Esophagus squamous epithelium (tissue), 5 donors: ENCODE measurements at regions not wholly inside any gene's neighbourhood (a gene's known extent, or its start where the extent isn't known, plus 50 kb on each side); places are given as distances from the start of the nearest gene placed in this dataset.

Experiments used
- DNase-seq: peaks from one replicate; lab custom pipeline; 2025; lab: John Stamatoyannopoulos, UW
- H3K27ac ChIP-seq, 4 donors: fragments of 200-600 bp; sonication (generic); one replicate each; pipeline ENCODE4 v1.5.1; 2016 to 2019; ENCODE audit warnings: mild to moderate bottlenecking in 1 of 4
- H3K27me3 ChIP-seq, 4 donors: fragments of 200-600 bp; sonication (generic); 1 replicate in 3 of 4; 2 replicates in 1 of 4; pipeline versions ENCODE4 v1.5.1 to v1.6.0; 2017 to 2021; ENCODE audit warnings: antibody characterized with exemption in 1 of 4
- H3K36me3 ChIP-seq, 3 donors: fragments of 200-600 bp; sonication (generic); one replicate each; pipeline ENCODE4 v1.5.1; 2016 to 2019
- H3K4me1 ChIP-seq, 3 donors: fragments of 200-600 bp; sonication (generic); one replicate each; pipeline ENCODE4 v1.5.1; 2017 to 2019
- H3K4me3 ChIP-seq, 4 donors: fragments of 200-600 bp; sonication (generic); 1 replicate in 3 of 4; 2 replicates in 1 of 4; pipeline ENCODE4 v1.5.1; 2016 to 2019; ENCODE audit warnings: mild to moderate bottlenecking in 2 of 4, moderate library complexity in 1 of 4
- H3K9me3 ChIP-seq, 3 donors: fragments of 200-600 bp; sonication (generic); one replicate each; pipeline ENCODE4 v1.5.1; 2016 to 2019
- POLR2A ChIP-seq, 4 donors: fragments of 450-650 bp; IDR thresholded peaks; one replicate each; pipeline ENCODE4 v1.6.1; 2017; ENCODE audit warnings: antibody characterized with exemption in 4 of 4, mild to moderate bottlenecking in 4 of 4, moderate library complexity in 3 of 4
- WGBS, 2 donors: methylation state at CpG; one replicate each; pipeline ENCODE4 v1.1.5; 2018; 5-methylcytosine and 5-hydroxymethylcytosine counted together
- intact Hi-C: fragments of 100-400 bp; cut with DNase I; formaldehyde crosslinking; loops from one replicate; pipeline ENCODE4 v1.15.0; 2022
- TF ChIP-seq, protein P1 (sequence below), 6 experiments: fragments of 450-650 bp in 4 of 6; fragments of 200-600 bp in 2 of 6; sonication (generic) in 2 of 6; IDR thresholded peaks; one replicate each; pipeline ENCODE4 v1.5.1; 2016 to 2019; ENCODE audit warnings: antibody characterized with exemption in 6 of 6, mild to moderate bottlenecking in 4 of 6, moderate library complexity in 4 of 6
- donor health status: DM: yes; HTN: yes; CAD: no.

DNA sequence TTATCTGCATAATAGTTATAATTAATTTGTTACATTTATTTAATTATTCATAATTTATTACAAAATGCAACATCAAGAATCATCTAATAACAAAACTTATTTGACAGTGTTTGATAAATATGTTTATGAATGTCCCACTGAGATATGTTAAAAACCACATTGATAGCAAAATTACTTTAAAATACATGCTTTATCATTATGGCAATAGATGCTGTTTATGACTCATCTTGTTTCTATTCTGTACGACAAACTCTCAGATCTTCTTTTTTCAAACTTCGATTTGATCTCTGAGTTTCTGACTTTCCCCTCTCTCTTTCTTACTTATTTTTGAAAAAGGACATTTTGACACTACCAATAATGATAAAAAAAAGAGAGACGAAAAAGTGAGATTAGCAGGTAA lies 56.8 kb upstream of the LRRK2 start:
- no peak overlapping the region for H3K4me3 ChIP-seq

DNA sequence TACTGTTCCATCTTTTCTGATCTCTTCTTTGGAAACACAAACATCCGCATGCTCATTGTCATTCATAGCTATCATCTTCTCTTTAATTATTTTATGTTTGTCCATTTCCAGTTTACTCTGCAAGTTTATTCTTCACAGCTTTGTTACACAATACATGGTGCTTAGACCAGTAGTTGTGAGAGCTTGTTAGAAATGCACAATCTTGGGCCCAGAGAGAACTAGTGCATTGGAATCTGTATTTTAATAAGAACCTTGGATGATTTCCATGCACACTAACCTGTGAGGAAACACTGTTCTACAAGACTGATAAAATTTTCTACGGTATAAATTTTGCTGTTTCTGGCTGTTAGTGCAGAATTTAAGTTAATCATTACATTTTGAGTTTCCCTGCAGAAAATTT lies 59.3 kb upstream of the SLC2A13 start:
- no peaks in the 10 kb centered on the region for H3K27me3 ChIP-seq
- no peak for DNase-seq
- no peaks in the 10 kb centered on the region for H3K36me3 ChIP-seq
- H3K9me3 ChIP-seq: no peaks in the 10 kb centered on the region
- no peaks in the 10 kb centered on the region for H3K4me1 ChIP-seq
- WGBS, 2 donors: 89% methylated on average over 2 of the region's 2 CpGs
- TF ChIP-seq POLR2A (IDR thresholded peaks at IDR 0.05): no peak
- TF ChIP-seq, protein P1, sequence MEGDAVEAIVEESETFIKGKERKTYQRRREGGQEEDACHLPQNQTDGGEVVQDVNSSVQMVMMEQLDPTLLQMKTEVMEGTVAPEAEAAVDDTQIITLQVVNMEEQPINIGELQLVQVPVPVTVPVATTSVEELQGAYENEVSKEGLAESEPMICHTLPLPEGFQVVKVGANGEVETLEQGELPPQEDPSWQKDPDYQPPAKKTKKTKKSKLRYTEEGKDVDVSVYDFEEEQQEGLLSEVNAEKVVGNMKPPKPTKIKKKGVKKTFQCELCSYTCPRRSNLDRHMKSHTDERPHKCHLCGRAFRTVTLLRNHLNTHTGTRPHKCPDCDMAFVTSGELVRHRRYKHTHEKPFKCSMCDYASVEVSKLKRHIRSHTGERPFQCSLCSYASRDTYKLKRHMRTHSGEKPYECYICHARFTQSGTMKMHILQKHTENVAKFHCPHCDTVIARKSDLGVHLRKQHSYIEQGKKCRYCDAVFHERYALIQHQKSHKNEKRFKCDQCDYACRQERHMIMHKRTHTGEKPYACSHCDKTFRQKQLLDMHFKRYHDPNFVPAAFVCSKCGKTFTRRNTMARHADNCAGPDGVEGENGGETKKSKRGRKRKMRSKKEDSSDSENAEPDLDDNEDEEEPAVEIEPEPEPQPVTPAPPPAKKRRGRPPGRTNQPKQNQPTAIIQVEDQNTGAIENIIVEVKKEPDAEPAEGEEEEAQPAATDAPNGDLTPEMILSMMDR (IDR thresholded peaks at IDR 0.05): no peak
- intact Hi-C loops: no loop called here
- H3K4me3 ChIP-seq: no peak overlapping the region
- no peak overlapping the region for H3K27ac ChIP-seq

More for the DNA sequence above, 56.8 kb upstream of the LRRK2 start:
- no peak for TF ChIP-seq POLR2A (IDR thresholded peaks at IDR 0.05)
- TF ChIP-seq, protein P1 (IDR thresholded peaks at IDR 0.05): no peak
- H3K27ac ChIP-seq: no peak overlapping the region
- no peaks in the 10 kb centered on the region for H3K9me3 ChIP-seq
- no peak for DNase-seq
- no peaks in the 10 kb centered on the region for H3K4me1 ChIP-seq
- intact Hi-C loops: no loop called here
- no peaks in the 10 kb centered on the region for H3K27me3 ChIP-seq
- 66 to 77% methylated on average over 3 of the region's 3 CpGs for WGBS, 2 donors
- no peaks in the 10 kb centered on the region for H3K36me3 ChIP-seq

DNA sequence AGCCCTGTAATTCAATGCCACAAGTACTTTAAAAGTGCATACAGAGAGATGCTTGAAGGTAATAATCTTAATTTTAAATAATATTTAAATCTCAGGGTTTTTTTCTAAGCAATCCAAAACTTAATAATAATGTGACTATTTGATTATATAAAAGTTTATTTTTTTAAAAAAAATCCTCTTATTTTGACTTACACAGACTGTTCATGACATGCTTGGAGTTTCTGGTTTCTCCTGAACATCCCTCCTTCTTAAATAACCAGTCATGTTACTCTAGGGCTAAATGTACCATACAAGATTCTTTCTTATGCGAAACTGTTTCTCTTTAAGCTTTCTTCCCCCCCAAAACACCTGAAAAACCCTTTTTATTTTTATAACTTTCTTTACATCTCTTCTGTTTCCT lies 58.2 kb upstream of the SLC2A13 start:
- TF ChIP-seq, protein P1 (IDR thresholded peaks at IDR 0.05): no peak
- TF ChIP-seq POLR2A (IDR thresholded peaks at IDR 0.05): no peak
- Histone ChIP-seq H3K4me1 (peaks cover 0 to 6% (median 0%) of the 10 kb centered on the region in 3 donors), H3K9me3 (no peaks in the 10 kb centered on the region), H3K27ac (no peak overlapping the region), H3K36me3 (no peaks in the 10 kb centered on the region), H3K27me3 (no peaks in the 10 kb centered on the region), H3K4me3 (no peak overlapping the region)
- WGBS, 2 donors: 69 to 86% methylated on average over 1 of the region's 1 CpG
- intact Hi-C loops: no loop called here
- DNase-seq: no peak

DNA sequence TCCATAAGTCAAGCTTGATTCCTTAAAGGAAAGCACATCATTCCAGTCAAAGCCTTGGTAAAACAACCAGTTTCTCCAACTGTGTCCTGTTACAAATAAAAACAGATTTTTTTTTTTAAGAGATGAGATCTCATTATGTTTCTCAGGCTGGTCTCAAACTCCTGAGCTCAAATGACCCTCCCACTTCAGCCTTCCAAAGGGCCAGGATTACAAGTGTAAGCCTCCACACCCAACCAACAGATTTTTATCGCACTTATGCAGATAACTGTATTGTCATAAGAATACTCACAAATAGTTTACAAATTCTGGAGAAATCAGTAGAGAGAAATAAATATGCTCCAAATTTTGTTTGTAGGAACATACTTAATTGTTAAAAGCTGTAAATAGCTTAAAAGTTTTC lies 56.2 kb upstream of the SLC2A13 start:
- WGBS, 2 donors: 95 to 100% methylated on average over 1 of the region's 1 CpG
- Histone ChIP-seq H3K9me3 (no peaks in the 10 kb centered on the region), H3K36me3 (no peaks in the 10 kb centered on the region), H3K4me1 (peaks cover 0 to 26% (median 0%) of the 10 kb centered on the region in 3 donors), H3K4me3 (no peak overlapping the region), H3K27me3 (no peaks in the 10 kb centered on the region), H3K27ac (no peak overlapping the region)
- DNase-seq: no peak
- TF ChIP-seq POLR2A (IDR thresholded peaks at IDR 0.05): no peak
- TF ChIP-seq, protein P1 (IDR thresholded peaks at IDR 0.05): no peak
- intact Hi-C loops: no loop called here

DNA sequence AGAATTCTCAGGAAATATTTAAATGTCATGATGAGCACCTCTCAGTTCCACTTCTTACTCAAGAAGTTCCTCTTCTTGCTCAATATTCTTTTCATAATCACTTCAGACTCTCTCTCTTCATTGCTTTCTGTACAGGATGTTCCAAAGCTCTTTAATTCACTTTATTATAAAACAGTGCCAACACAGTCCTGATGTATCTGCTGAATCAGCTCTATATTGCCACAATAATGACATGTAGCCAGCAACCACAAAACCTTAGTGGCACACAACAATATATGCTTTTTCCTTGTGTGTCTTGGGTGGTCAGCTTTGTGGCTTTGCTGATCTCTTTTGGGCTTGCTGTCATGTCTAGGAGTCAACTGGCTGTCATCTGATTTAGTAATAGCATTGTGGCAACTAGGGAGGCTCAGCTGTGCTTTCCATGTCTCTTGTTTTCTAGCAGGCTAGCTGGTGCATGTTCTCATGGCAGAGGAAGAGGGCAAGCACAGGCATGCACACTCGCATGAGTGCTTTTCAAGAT lies 52.8 kb upstream of the SLC2A13 start:
- Histone ChIP-seq H3K9me3 (no peaks in the 10 kb centered on the region), H3K27ac (peak overlapping the region; percentile 57 to 85 (median 67)), H3K4me3 (no peak overlapping the region), H3K4me1 (peaks cover 0 to 41% (median 0%) of the 10 kb centered on the region in 3 donors), H3K27me3 (no peaks in the 10 kb centered on the region), H3K36me3 (no peaks in the 10 kb centered on the region)
- TF ChIP-seq, protein P1 (IDR thresholded peaks at IDR 0.05): no peak
- TF ChIP-seq POLR2A (IDR thresholded peaks at IDR 0.05): peak in 1 of 4 donors; percentile 25
- no peak for DNase-seq
- intact Hi-C loops: no loop called here
- 30 to 43% methylated on average over 1 of the region's 1 CpG for WGBS, 2 donors
